ENCODE measurements at regions not wholly inside any gene's neighbourhood (a gene's known extent, or its start where the extent isn't known, plus 50 kb on each side); places are given as distances from the start of the nearest gene placed in this dataset.

DNA sequence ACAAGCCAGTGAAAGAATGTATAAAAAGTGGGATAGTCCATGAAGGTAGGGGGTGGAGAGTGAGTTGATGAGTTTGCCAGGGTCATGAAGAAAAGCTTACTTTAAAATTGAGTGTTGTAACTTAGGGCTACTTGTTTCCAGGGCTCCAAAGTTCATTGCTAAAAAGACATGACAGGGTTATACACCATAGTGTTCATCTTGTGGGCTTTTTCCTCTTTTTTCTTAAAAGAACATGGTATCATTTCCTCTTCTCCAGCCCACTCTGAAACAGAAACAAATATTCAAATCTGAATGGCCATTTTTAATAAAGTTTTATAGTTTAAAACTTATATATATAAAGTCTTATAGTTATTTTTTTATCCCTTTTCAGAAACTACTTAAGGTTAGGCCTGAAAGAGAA is 115.7 kb upstream of the SMC2 start:
- no peak for DNase-seq (ENCODE audit: extremely low read depth in 1 of 11, low read depth in 9 of 11, low spot score in 4 of 11)

DNA sequence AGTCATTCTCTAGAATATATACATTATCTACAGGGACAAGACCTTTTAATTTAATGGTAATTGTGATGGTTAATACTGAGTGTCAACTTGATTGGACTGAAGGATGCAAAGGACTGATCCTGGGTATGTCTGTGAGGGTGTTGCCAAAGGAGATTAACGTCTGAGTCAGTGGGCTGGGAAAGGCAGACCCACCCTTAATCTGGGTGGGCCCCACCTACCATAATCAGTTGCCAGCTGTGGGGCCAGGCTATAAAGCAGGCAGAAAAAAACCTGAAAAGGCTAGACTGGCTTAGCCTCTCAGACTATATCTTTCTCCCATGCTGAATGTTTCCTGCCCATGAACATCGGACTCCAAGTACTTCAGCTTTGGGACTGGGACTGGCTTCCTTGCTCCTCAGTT is 112.2 kb upstream of the SMC2 start:
- no peak for DNase-seq (ENCODE audit: extremely low read depth in 1 of 11, low read depth in 9 of 11, low spot score in 4 of 11)

DNA sequence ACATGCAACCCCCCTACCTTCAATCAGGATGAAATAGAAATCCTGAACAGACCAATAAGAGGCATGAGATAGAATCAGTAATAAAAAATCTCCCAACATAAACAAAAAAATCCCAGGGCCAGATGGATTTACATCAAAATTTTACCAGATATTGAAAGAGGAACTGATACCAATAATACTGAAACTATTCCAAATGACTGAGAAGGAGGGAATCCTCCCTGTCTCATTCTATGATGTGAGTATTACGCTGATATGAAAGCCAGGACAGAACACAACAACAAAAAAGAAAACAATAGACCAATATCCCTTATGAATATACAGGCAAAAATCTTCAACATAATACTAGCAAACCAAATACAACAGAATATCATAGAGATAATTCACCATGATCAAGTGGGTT is 109.0 kb upstream of the SMC2 start:
- no peak for DNase-seq (ENCODE audit: extremely low read depth in 1 of 11, low read depth in 9 of 11, low spot score in 4 of 11)

DNA sequence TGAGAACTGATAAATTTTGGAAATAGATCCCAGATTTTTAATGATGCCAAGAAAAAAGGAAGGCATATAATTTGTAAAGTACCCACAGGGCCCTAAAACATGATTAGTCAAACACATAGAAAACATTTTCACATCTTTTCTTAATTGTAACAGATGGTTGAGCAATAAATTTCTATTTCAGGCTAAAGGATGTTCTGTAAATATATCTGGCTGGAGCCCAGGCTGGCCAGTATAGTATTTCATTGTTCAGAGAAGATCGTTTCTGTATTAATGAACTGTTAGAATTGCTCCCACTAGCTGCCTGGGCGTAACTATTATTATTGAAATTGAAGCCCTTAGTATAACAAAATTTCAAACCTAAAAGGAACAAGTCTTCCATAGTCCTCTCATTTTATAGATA is 105.3 kb upstream of the SMC2 start:
- DNase-seq (ENCODE audit: extremely low read depth in 1 of 11, low read depth in 9 of 11, low spot score in 4 of 11): no peak

DNA sequence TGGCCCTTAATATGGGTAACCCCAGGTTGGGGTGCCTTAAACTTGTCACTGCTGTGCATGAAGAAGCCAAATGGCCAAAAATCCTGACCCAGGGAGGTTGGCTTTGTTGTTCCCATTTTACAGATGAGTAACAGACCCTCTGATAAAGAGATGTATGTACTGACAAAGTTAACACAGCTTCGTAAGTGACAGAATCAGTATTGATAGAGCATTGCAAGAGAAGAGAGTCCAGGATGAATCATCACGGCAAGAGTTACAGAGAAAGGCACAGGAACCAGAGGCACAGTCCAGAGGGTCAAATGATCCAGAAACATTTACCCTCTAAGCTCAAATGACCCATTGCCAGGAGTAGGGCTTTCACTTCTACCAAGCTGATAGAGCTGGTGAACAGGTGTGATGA is 103.8 kb upstream of the SMC2 start:
- no peak for DNase-seq (ENCODE audit: extremely low read depth in 1 of 11, low read depth in 9 of 11, low spot score in 4 of 11)

DNA sequence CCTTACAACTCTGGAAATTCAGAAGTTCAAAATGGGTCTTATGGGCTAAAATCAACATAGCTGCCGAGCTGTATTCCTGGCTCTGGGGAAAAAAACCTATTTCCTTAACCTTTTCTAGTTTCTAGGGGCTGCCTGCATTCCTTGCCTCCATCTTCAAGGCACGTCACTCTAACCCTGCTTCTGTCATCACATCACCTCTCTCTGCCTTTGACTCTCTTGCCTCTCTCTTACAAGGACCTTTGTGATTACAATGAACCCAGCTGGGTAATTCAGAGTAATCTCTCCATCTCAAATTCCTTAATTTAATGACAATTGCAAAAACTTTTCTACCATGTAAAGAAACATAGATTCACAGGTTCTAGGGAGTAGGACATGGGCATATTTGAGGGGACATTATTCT is 103.1 kb upstream of the SMC2 start:
- no peak for DNase-seq (ENCODE audit: extremely low read depth in 1 of 11, low read depth in 9 of 11, low spot score in 4 of 11)

DNA sequence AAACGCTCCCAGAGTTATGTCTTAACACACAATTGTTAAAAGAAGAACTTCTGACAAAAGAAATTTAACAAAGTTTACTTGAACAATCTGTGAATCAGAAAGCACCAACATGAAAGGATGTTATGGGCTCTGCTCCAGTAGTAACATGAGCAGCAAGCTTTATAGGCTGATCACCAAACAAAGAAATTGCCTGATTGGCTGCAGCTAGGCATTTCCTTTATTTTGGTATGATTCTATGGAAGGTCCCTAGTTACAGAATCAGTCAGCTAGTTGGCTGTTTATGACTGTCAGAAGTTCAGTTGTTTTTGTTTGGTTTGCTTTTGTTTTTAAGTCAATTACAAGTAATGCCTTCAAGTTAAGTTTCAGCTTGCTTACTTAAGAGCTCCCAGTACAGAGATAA is 102.4 kb upstream of the SMC2 start:
- DNase-seq (ENCODE audit: extremely low read depth in 1 of 11, low read depth in 9 of 11, low spot score in 4 of 11): peak in 4 of 11 donors; percentile 12 to 21 (median 19)

DNA sequence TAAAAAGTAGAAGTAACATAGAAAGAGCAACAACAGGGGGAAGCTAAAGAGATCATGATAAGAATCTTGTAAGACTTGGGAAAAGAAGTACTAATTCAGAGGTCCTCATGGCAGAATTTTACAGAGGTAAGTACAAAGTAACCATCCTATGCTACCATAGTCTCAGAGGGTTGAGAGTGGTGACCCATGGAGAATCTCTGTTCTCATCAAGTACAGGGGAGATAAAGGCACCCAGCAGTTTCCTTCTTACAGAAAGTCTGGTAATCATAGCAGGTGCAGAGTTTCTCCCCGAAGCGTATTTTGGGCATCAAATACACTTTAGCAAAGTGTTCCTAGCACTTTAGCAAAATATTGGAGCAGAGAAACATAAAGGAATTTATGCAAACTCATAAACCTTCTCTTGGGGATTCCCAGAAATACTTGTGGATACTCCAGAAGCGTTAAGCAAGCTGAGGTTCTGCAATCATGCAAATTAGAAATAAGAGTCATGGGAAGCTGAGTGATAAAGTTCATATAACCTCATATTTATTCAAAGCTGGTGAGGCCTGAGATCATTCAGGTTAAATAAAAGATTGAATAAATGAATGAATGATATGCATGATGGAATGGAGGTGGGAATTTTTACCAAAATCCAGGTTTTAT is 101.0 kb upstream of the SMC2 start:
- no peak for DNase-seq (ENCODE audit: extremely low read depth in 1 of 11, low read depth in 9 of 11, low spot score in 4 of 11)

DNA sequence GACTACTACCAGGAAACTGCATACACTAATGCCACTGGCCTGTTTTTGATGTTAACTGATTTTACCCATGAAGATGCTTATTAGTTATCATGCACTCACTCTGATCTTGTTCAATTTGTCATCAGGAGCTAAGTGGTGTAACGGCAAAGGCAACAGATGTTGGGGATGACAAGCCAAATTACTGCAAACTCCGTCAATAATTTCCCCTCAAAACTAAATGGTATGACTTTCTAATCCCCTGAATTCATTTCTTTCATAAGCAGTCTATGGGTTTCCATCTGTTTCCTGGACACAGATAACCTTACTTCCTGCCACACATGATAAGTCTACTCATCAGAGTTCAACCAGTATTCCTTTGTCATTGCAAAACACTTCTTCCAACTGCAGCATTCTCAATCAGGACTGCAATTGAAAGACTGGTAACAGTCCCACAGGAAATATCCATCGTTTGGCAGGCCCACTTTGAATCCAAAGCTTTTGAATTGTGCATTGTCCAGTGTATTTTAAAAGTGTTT is 96.2 kb upstream of the SMC2 start:
- no peak for DNase-seq (ENCODE audit: extremely low read depth in 1 of 11, low read depth in 9 of 11, low spot score in 4 of 11)

DNA sequence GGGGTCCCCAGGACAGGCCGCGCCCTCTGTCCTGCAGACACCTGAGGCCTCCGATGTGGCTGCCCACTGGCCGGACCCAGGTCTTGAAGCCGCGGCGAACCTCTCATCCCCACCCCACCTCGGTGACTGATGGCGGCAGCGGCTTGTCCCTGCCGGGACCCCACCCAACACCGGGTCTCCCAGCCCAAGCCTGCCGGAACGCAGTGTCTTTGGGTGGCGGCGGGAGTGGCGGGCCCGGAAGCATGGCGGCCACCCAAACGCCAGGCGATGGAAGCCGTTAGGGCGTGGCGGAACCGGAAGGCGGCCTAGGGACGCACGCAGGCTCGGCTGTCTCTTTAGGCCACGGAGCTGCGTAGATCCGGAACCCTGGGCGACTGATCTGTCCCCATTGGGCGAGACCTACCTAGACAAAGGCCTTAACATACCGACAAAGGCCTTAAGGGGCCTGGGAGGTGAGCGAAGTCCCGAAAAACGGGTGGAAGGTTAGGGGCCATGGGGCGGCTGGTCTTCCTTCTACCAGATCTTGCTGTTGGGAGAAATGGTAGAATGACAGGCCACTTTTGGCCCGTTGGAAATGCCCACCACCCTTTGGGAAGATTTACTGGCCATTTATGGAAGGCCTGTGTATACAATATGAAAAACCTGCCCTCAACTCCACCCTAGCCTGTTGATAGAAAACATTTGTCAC is 94.6 kb upstream of the SMC2 start:
- no peak for DNase-seq (ENCODE audit: extremely low read depth in 1 of 11, low read depth in 9 of 11, low spot score in 4 of 11)

DNA sequence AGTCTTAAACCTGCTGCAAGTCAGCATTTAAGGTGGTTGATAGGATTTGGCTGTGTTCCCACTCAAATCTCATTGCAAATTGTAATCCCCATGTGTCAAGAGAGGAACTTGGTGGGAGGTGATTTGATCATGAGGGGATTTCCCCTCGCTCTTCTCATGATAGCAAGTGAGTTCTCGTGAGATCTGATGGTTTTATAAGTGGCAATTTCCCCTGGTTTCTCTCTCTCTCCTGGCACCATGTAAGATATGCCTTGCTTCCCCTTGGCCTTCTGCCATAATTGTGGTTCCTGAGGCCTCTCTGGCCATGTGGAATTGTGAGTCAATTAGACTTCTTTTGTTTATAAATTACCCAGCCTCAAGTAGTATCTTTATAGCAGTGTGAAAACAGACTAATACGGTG is 84.3 kb upstream of the SMC2 start:
- no peak for DNase-seq (ENCODE audit: extremely low read depth in 1 of 11, low read depth in 9 of 11, low spot score in 4 of 11)

DNA sequence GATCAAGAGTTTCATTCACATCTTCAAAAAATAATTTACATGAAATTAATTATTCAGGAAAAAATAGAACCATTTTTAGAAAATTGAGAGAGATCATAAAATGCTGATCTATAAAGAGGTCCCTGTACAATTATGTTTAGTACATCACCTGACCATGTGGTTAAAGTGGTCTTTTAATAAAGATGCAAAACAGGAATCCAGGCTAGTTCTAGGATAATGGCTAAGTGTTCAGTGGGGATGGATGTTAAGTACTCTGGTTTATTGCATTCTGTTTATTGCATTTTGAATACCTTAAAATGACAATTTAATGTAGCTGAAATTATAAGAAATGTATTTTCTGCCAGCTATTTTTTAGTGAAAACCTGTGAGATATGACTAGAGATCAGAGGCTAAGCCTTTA is 72.0 kb upstream of the SMC2 start:
- DNase-seq (ENCODE audit: extremely low read depth in 1 of 11, low read depth in 9 of 11, low spot score in 4 of 11): no peak

DNA sequence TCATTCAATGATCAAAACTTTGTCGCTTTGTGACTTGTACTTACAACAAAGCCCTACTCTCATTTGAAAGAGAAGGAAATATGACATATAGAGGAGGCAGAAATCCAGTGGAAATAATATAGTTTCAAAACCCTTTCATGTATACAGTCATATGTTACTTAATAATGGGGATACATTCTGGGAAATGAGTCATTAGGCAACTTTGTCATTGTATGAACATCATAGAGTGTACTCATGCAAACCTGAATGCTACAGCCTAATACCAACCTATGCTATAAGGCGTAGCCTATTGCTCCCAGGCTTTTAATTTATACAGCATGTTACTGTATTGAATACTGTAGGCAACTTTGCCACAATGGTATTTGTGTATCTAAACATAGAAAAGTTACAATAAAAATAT is 69.0 kb upstream of the SMC2 start:
- DNase-seq (ENCODE audit: extremely low read depth in 1 of 11, low read depth in 9 of 11, low spot score in 4 of 11): no peak

DNA sequence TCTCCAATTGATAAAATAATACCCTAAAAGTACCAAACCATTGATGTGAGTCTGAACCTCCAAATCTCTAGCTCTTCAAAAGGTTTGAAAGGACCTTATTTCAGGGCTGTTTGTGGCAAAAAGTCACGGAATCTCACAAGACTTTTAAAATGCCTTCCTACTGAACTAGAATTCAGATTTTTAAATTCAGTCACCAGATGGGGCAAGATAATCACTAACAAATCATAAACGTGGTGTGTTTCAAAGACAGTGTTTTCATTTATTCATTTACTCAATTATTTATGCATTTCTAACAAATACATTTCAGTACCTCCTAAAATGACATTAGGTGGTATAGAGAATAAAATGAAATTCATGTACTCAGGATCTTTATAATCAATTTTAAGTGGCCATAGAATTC is 68.2 kb upstream of the SMC2 start:
- no peak for DNase-seq (ENCODE audit: extremely low read depth in 1 of 11, low read depth in 9 of 11, low spot score in 4 of 11)

DNA sequence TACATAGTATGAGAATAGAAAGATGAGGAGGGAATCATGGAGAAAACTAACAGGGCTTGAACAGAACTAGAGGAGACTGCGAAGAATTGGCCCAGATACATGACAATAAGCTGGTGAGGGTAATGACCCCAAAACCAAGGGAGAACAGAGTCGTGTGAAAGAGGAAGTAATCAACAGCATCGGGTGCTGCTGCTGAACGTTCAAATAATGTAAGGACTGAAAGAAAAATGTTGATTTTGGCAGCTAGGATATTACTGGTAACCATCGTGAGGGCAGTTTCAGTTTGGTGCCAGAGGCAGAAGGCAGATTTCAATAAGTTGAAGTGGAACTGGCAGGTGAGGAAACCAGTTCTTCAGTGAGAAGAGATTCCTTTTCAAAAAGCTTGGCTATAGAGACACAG is 66.8 kb upstream of the SMC2 start:
- DNase-seq (ENCODE audit: extremely low read depth in 1 of 11, low read depth in 9 of 11, low spot score in 4 of 11): no peak

DNA sequence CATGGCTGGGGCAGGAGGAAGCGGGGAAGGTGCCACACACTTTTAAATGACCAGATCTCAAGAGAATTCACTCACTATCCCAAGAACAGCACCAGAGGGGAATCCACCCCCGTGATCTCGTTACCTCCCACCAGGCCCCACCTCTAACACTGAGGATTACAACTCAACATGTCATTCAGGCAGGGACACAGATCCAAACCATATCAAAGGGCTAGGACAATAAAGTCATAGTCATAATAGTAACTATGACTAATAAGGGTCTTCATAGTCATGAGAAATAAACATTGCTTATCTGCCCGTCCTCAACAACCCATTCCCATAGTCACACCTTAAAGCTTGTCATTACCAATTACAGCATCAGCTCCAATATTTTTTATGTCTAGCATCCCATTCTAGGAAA is 65.3 kb upstream of the SMC2 start:
- no peak for DNase-seq (ENCODE audit: extremely low read depth in 1 of 11, low read depth in 9 of 11, low spot score in 4 of 11)
